HFFc6 (cell line): ENCODE measurements at regions not wholly inside any gene's neighbourhood (a gene's known extent, or its start where the extent isn't known, plus 50 kb on each side); places are given as distances from the start of the nearest gene placed in this dataset.

Experiments used
- DNase-seq: peaks from one replicate; pipeline ENCODE4 v3.0.0-alpha.2; 2018
- H3K27ac Mint-ChIP-seq: 2 replicates; pipeline ENCODE4 v1.8.0; 2020; ENCODE audit warnings: mild to moderate bottlenecking, mixed read lengths
- H3K27me3 Mint-ChIP-seq: 2 replicates; pipeline ENCODE4 v1.8.0; 2021; ENCODE audit warnings: mild to moderate bottlenecking, moderate library complexity, mixed read lengths; ENCODE audit not compliant: insufficient read depth
- H3K36me3 Mint-ChIP-seq: 2 replicates; pipeline ENCODE4 v1.8.0; 2021; ENCODE audit warnings: low read depth, mixed read lengths
- H3K4me1 Mint-ChIP-seq: 2 replicates; pipeline ENCODE4 v1.8.0; 2020; ENCODE audit warnings: low read depth, mixed read lengths
- H3K4me3 Mint-ChIP-seq: 2 replicates; pipeline ENCODE4 v1.8.0; 2020; ENCODE audit warnings: mild to moderate bottlenecking, moderate library complexity, mixed read lengths
- H3K9me3 Mint-ChIP-seq: 2 replicates; pipeline ENCODE4 v1.8.0; 2020; ENCODE audit warnings: mild to moderate bottlenecking, mixed read lengths
- TF ChIP-seq, protein P1 (sequence below): fragments of 200-600 bp; sonication (generic); IDR thresholded peaks from 2 replicates; pipeline ENCODE4 v1.5.0; 2021; ENCODE audit warnings: antibody characterized with exemption, mild to moderate bottlenecking

DNA sequence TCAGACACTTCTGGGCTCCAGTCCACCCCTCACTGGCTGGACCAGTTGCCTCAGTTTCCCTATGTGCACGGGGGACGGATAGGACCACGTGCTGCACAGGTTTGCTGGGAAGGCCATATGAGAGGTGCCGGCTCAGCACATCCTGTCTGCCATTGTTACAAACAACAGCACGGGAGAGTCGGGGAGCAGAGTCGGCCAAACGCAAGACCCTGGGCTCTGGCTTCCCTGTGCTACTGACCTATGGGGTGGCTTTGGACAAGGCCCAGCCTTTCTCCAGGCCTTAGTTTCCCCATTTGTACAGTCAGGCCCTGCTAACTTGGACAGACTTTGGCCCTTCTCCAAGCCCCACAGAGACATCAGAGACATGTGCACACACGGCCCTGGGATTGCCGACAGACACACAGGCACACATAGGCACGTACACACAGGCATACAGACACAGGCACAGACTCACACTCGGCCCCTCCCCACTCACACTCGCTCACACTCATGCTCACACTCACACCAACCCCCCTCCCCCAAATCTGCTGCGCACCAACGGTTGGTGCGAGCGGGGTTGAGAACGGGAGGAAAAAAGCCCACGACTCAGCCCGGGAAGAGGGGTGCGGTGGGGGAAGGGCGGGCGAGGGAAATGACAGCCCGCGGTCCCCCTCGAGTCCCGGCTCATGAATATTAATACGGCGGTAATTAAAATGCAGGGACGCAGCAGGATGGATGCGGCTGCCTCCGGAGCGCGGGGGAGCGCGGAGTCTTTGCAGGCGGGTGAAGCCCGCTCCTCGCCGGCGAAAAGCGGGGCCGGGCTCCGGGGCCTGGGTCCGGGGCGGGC lies 133.0 kb downstream of the C9orf50 start:
- H3K27ac Mint-ChIP-seq = peak overlapping the region; percentile 99
- DNase-seq = no peak

DNA sequence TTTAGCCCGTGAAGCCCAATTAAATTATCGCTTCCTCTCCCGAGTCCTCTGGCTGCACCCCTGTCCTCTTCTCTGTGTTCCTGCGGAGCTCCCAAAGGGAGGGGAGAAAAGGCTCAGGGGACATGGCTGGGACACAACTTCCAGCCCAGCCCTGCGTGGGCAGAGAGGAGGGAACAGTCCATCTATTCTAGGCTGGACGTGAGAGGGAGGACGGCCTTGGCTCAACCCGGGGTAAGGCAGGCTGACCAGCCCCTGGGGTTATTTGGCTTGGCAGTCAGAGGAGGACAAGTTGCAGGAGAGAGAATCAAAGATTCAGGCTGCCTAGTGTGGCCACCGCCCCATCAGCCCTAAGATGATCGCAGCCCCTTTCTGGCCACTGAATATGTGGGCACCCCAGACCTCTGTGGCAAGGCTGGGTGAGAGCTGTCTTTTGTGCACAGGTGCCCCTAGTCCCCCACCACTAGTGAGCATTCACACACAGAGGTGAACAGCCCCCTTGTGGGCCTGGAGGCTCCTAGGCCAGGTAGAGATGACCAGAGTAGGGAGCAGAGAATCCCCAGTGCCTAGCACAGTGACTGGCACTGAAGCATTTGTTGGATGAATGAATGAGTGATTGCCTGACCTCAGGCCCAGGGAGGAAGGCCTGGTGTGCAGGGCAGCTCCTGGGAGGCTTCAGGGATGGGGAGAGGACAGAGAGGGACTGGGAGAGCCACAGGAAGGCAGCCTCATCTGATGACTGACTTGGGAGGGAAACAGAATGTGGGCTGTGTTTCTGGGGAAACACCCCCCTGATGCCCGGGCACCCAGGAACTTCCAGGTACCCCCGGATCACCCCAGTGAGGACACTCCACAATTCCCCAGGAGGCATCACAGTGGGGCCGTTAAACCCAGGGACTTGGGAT lies 133.9 kb downstream of the C9orf50 start:
- Mint-ChIP-seq H3K4me3 (peak overlapping the region; percentile 30), H3K27me3 (peaks cover 7% of the 10 kb centered on the region), H3K27ac (peak overlapping the region; percentile 99), H3K9me3 (no peaks in the 10 kb centered on the region), H3K36me3 (no peaks in the 10 kb centered on the region), H3K4me1 (peaks cover 86% of the 10 kb centered on the region)
- TF ChIP-seq, protein P1, sequence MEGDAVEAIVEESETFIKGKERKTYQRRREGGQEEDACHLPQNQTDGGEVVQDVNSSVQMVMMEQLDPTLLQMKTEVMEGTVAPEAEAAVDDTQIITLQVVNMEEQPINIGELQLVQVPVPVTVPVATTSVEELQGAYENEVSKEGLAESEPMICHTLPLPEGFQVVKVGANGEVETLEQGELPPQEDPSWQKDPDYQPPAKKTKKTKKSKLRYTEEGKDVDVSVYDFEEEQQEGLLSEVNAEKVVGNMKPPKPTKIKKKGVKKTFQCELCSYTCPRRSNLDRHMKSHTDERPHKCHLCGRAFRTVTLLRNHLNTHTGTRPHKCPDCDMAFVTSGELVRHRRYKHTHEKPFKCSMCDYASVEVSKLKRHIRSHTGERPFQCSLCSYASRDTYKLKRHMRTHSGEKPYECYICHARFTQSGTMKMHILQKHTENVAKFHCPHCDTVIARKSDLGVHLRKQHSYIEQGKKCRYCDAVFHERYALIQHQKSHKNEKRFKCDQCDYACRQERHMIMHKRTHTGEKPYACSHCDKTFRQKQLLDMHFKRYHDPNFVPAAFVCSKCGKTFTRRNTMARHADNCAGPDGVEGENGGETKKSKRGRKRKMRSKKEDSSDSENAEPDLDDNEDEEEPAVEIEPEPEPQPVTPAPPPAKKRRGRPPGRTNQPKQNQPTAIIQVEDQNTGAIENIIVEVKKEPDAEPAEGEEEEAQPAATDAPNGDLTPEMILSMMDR = 0 out of 2 replicates have a peak, but pooled peaks have one; percentile 8
- peak; percentile 73 for DNase-seq

More for the DNA sequence above, 133.0 kb downstream of the C9orf50 start:
- no peaks in the 10 kb centered on the region for H3K36me3 Mint-ChIP-seq
- H3K4me3 Mint-ChIP-seq = peak overlapping the region; percentile 84
- H3K9me3 Mint-ChIP-seq = no peaks in the 10 kb centered on the region
- TF ChIP-seq, protein P1 = no peak
- H3K4me1 Mint-ChIP-seq = peaks cover 90% of the 10 kb centered on the region
- H3K27me3 Mint-ChIP-seq = peaks cover 7% of the 10 kb centered on the region

DNA sequence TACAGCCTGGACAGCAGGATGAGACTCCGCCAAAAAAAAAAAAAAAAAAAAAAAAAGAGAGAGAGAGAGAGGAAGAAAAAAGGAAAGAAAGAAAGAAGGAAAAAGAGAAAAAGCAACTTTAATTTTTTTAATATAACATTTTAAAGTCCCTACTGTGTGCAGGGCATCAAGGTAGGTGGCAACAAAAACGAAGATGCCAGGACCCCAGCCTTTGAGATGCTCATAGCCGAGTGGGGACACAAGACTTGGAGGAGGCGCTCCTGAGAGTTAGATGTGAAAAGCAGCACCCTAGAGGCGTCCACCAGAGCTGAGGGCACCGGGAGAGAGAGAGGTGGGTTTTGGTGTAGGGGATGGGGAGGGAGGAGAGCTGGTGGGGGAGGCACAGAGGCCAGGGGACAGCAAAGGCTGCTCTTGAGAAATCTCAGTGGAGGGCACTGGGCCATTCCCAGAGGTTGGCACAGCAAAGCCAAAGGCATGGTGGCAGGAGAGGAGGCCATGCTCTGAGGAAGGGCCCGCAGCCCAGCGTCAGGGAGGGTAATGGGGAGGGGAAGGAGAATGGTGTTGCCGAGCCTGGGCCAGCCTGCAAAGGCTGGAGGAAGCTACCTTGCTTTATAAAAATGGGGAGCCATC lies 135.6 kb downstream of the C9orf50 start:
- H3K4me1 Mint-ChIP-seq = peaks cover 85% of the 10 kb centered on the region
- H3K27ac Mint-ChIP-seq = peak overlapping the region; percentile 99
- H3K9me3 Mint-ChIP-seq = no peaks in the 10 kb centered on the region
- H3K36me3 Mint-ChIP-seq = no peaks in the 10 kb centered on the region
- TF ChIP-seq, protein P1 = no peak
- no peak for DNase-seq
- H3K27me3 Mint-ChIP-seq = peaks cover 7% of the 10 kb centered on the region
- H3K4me3 Mint-ChIP-seq = no peak overlapping the region

DNA sequence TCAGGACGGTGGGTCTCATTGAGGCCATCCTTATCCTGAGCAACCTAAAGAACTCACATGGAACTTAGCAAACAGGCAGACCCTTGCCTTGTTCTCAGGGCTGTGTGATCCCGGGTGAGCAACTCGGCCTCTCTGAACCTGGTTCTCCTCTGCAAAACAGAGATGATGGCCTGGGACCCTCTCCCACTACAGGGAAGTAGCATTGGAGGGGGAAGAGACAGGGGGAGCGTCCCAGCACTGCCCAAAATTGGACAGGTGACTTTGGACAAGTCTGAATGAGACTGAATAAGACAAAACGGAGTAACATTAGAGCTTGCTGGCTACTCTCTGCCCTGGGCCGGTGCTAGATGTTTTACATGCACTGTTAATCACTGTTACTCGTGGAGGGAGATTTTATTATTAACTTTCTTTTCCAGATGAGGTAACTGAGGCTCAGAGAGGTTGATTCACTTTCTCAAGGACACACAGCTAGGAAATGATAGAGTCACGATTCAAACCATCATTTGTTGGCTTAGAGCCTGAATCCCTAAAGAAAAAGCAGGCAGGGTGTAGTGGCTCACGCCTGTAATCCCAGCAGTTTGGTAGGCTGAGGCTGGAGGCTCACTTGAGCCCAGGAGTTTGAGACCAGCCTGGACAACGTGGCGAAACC lies 136.4 kb downstream of the C9orf50 start:
- H3K27me3 Mint-ChIP-seq = peaks cover 7% of the 10 kb centered on the region
- peak overlapping the region; percentile 99 for H3K27ac Mint-ChIP-seq
- peak overlapping the region; percentile 72 for H3K4me3 Mint-ChIP-seq
- H3K9me3 Mint-ChIP-seq = no peaks in the 10 kb centered on the region
- no peak for DNase-seq
- H3K36me3 Mint-ChIP-seq = no peaks in the 10 kb centered on the region
- peaks cover 85% of the 10 kb centered on the region for H3K4me1 Mint-ChIP-seq
- TF ChIP-seq, protein P1 = no peak
